ENCODE measurements at regions not wholly inside any gene's neighbourhood (a gene's known extent, or its start where the extent isn't known, plus 50 kb on each side); places are given as distances from the start of the nearest gene placed in this dataset.

DNA sequence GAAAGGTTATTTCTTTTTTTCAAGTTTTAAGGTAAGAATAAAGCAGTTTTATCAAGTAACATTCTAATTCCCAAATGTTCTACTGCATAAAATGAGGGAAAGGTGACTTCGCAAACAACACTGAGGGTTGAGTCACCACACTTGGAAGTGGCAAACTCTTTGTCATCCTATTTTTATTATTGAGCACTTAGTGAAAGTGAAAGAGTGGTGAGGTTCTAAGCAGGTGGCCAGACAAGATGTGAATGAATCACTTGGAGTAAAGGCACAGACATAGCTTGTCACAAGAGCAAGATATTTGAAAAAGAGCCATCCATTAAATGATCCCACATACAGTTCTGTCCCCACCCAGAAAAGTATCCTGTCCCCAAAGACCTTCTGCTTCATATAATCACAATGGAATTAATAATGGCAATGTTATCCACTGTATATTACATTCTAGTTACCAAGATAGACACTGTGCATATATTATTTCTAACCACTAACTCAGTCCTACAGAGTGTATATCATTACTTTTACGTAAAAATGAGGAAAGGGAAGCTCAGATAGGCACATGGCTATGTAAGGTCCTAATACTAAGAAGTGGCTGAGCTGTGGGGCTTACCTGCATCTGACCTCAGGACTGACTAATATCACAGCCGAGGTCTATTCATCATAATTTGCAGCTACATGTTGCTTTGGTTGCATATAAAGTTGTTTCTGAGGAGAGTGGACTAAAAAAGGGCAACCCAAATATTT lies 730.4 kb upstream of the MEF2C start:
- ATAC-seq: no peak
- H3K27me3 ChIP-seq: no peaks in the 10 kb centered on the region
- no peak overlapping the region for H3K27ac ChIP-seq
- no peaks in the 10 kb centered on the region for H3K36me3 ChIP-seq
- no peaks in the 10 kb centered on the region for H3K4me1 ChIP-seq
- TF ChIP-seq POLR2A (IDR thresholded peaks at IDR 0.05) (no peak), CTCF (IDR thresholded peaks at IDR 0.05) (no peak), EP300 (IDR thresholded peaks at IDR 0.05) (no peak)
- no peaks in the 10 kb centered on the region for H3K9me3 ChIP-seq
- 94 to 98% methylated on average over 3 of the region's 3 CpGs for WGBS, 2 donors (ENCODE audit: low coverage in 1 of 2)
- no peak overlapping the region for H3K4me3 ChIP-seq

DNA sequence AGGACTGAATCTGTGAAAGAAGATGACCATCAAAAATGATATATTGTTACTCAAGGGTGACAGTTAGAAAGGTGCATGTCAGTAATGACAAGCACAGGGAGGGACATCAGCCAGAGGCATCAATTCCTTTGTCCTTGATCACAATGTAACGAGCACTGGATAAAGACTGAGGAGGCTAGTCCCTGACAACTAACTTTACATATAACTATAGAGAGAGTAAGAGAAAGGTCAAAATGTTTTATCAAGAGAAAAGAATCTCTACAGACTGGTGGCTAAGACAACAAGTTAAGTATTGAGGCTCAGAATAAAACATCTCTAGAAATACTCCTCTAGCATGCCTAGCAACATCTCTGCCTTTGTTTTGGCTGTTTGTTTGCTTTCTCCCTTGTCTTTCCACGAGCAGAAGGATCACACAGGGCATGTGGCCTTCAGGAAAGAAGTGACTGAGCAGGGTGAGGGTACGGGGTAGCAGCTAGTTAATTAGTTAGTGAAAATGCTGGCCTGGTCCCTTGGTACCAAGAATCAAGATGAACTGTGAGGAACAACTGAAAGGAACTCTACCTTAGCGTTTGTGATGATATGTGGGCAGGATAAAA lies 724.1 kb upstream of the MEF2C start:
- no peaks in the 10 kb centered on the region for H3K36me3 ChIP-seq
- no peak for TF ChIP-seq POLR2AphosphoS5 (IDR thresholded peaks at IDR 0.05)
- TF ChIP-seq EP300 (IDR thresholded peaks at IDR 0.05): no peak
- TF ChIP-seq POLR2A (IDR thresholded peaks at IDR 0.05): no peak
- no peak for TF ChIP-seq CTCF (IDR thresholded peaks at IDR 0.05)
- no peak for ATAC-seq
- no peaks in the 10 kb centered on the region for H3K4me1 ChIP-seq
- 66 to 69% methylated on average over 2 to 3 of the region's 4 CpGs for WGBS, 2 donors (ENCODE audit: low coverage in 1 of 2)
- H3K27me3 ChIP-seq: no peaks in the 10 kb centered on the region
- no peak overlapping the region for H3K4me3 ChIP-seq
- no peak overlapping the region for H3K27ac ChIP-seq
- H3K9me3 ChIP-seq: no peaks in the 10 kb centered on the region

GRCh38 chr5:89604342-89604741 lies 721.4 kb upstream of the MEF2C start:
- Histone ChIP-seq H3K4me1 (no peaks in the 10 kb centered on the region), H3K27ac (no peak overlapping the region), H3K4me3 (no peak overlapping the region), H3K36me3 (no peaks in the 10 kb centered on the region), H3K27me3 (no peaks in the 10 kb centered on the region), H3K9me3 (no peaks in the 10 kb centered on the region)
- TF ChIP-seq POLR2A (IDR thresholded peaks at IDR 0.05) (no peak), CTCF (IDR thresholded peaks at IDR 0.05) (no peak), EP300 (IDR thresholded peaks at IDR 0.05) (no peak), POLR2AphosphoS5 (IDR thresholded peaks at IDR 0.05) (no peak)
- WGBS, 2 donors (ENCODE audit: low coverage in 1 of 2): 80 to 100% methylated on average over 1 of the region's 1 CpG
- ATAC-seq: no peak

GRCh38 chr5:89601880-89602279 lies 718.9 kb upstream of the MEF2C start:
- ATAC-seq: no peak
- Histone ChIP-seq H3K27ac (no peak overlapping the region), H3K27me3 (no peaks in the 10 kb centered on the region), H3K36me3 (no peaks in the 10 kb centered on the region), H3K4me3 (no peak overlapping the region), H3K9me3 (no peaks in the 10 kb centered on the region), H3K4me1 (no peaks in the 10 kb centered on the region)
- TF ChIP-seq EP300 (IDR thresholded peaks at IDR 0.05): no peak
- no peak for TF ChIP-seq CTCF (IDR thresholded peaks at IDR 0.05)
- WGBS, 2 donors (ENCODE audit: low coverage in 1 of 2): 88% methylated on average over 9 of the region's 12 CpGs; no CpG with 5 or more reads in 1 of the 2 donors

- H3K36me3 ChIP-seq: no peaks in the 10 kb centered on the region
- TF ChIP-seq POLR2AphosphoS5 (IDR thresholded peaks at IDR 0.05): no peak
- TF ChIP-seq CTCF (IDR thresholded peaks at IDR 0.05): no peak
- TF ChIP-seq EP300 (IDR thresholded peaks at IDR 0.05): no peak
- TF ChIP-seq POLR2A (IDR thresholded peaks at IDR 0.05): no peak
- no peak overlapping the region for H3K4me3 ChIP-seq
- no peaks in the 10 kb centered on the region for H3K4me1 ChIP-seq
- ATAC-seq: no peak
- H3K27ac ChIP-seq: no peak overlapping the region
- WGBS, 2 donors (ENCODE audit: low coverage in 1 of 2): 95 to 100% methylated on average over 1 of the region's 1 CpG
- H3K9me3 ChIP-seq: no peaks in the 10 kb centered on the region
- H3K27me3 ChIP-seq: no peaks in the 10 kb centered on the region
Measured at GRCh38 chr5:89597878-89598277, 714.9 kb upstream of the MEF2C start.
